CD4-positive, alpha-beta T cell treated with Interferon alpha-2 for 1 hour (primary cell): ENCODE measurements at regions not wholly inside any gene's neighbourhood (a gene's known extent, or its start where the extent isn't known, plus 50 kb on each side); places are given as distances from the start of the nearest gene placed in this dataset.

Experiments
- DNase-seq, 2 donors: peaks; one replicate each; pipeline ENCODE4 v3.0.0-alpha.2; 2020 to 2022

- DNase-seq, result no peak
Observed at GRCh38 chr17:34699181-34699580, 119.8 kb downstream of the TMEM132E start.

- DNase-seq, result no peak
Observed at GRCh38 chr17:34692920-34693319, 113.5 kb downstream of the TMEM132E start.
